Left lobe of liver (tissue), 2 donors: ENCODE measurements at regions not wholly inside any gene's neighbourhood (a gene's known extent, or its start where the extent isn't known, plus 50 kb on each side); places are given as distances from the start of the nearest gene placed in this dataset.

ENCODE experiments used
- ATAC-seq: fragments of 200-7000 bp; cut with Tn5 transposase; one replicate; pipeline ENCODE4 v1.9.1; 2020; ENCODE audit warnings: mild to moderate bottlenecking, moderate library complexity
- DNase-seq: peaks from one replicate; pipeline ENCODE4 v3.0.0-alpha.2; 2020; ENCODE audit warnings: low spot score
- donor health status: DM: no; HTN: no; CAD: no; lungs with moderate emphysema.
- donor health status: DM: no; HTN: yes; CAD: no.

DNA sequence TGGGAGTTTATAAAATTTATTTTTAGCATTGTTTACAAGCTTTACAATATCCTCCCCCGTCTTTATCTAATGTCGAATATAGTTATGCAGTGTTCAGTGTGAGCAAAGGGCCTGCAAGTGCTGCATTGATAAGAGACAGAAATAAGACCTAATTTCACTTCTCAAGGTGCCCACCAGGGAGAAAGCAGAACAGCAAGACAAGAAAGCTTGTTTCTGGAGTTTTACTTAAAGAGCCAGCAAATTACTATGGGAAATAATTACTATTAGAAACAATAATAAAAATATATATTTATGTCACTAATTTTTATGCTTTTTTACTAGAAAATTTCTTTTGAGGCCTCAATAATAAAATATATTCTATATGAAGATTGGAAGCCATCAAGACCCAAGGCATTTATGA lies 2677.7 kb downstream of the ARAP2 start:
- DNase-seq (no peak), ATAC-seq (no peak)

DNA sequence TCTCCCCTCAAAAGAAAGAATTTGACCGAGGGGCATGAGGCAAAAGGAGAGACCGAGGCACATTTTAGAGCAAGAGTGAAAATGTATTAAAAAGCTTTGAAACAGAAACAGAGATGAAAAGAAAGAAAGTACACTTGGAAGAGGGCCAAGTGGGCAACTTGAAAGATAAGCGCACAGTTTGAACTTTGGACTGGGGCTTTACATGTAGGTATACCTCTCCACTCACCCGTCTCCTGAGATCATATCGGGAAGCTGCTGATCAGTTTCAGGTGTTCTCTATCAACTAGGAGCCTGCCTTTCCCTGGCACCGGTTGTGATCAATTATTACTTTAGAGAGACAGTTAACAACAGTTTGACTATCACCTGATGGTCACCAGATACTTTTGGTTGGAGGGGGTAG lies 2666.5 kb downstream of the ARAP2 start:
- DNase-seq = no peak
- ATAC-seq = no peak

DNA sequence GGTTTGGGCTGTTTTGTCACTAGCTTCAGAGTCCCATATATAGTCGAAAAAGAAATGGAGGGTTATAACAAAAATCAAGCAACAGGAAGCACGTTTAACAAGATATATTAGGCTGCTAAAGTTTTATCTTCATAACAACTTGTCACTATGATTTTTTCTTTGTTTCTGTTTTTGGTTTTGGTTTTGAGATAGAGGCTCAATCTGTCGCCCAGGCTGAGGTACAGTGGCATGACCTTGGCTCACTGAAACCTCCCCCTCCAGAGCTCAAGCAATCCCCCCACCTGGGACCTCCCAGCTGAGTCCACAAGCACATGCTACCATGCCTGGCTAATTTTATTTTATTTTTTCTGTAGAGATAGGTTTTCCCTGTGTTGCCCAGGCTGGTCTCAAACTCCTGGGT lies 2664.4 kb downstream of the ARAP2 start:
- ATAC-seq (no peak), DNase-seq (no peak)

DNA sequence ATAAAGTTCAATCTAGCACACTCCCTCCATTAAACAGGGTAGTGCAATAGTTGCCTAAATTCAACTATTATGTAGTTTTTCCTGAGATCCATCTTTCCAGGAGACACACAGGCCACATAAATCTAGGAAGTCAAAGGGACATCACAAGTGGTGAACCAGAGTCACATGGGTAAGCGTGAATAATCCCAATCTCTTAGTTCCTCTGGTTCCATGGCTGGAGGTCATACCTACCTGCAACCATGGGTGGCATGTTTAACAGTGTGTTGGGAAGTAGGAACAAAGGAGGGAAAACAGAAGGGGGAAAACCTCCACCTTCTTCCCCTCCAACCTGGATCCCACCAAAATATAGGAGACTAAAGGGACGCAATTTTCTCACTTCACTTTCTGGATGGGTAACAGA lies 2651.6 kb downstream of the ARAP2 start:
- DNase-seq (no peak), ATAC-seq (no peak)

DNA sequence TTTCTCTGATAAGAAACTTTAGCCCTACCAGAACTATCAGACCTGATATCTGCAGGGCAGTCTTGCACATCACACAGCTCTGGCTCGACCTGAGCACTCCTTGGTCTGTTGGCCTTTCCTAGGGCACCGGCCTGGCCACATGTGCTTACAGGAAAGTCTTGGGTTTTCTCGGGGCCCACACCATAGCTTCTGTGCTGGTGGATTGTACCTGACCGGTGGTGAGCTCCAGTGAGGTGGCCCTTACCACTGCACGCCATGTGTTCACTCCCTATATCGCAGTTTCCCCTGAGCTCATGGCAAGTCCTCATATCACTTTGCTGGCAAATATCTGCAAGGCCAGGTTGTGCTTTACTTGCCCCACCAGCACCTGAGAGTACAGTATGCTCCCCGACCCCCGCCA lies 2637.4 kb downstream of the ARAP2 start:
- ATAC-seq = no peak
- DNase-seq = no peak

DNA sequence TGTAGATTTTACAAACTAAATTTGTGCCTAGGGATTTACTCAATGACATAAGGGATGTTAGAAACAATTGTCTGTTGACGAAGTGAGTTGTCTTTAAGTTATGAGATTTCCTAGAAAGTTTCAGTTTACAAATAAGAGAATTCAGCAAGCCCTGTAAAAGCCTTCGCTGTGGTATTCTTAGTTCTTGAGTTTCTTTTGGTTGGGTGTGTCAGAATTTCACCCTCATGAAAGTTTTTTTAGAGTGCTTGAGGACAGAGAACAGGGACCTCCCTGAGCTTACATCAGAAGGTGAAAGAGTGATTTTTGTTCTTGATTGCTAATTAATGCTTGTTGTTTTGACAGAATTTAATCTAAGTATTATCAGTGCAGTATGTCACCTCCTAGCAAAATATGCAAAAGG lies 2628.2 kb downstream of the ARAP2 start:
- no peak for ATAC-seq
- no peak for DNase-seq

DNA sequence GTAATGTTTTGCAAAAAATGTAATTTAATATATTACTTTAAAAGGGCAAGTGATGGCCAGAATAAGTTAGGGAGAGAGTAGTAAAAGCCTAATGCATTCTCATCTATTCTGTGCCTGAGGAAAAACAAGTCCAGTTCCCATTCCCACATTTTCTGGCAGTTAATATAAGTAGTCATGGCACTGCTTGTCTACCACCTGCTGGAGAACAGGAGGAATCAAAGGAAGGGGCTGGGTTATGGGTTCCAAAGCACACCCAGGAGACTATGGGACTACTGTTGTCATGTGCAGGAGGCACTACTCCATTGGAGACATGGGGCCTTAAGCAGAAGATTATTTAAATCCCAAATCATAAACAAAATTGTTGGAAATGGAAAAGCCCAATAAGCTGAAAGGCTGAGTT lies 2618.6 kb downstream of the ARAP2 start:
- DNase-seq = no peak
- ATAC-seq = no peak

DNA sequence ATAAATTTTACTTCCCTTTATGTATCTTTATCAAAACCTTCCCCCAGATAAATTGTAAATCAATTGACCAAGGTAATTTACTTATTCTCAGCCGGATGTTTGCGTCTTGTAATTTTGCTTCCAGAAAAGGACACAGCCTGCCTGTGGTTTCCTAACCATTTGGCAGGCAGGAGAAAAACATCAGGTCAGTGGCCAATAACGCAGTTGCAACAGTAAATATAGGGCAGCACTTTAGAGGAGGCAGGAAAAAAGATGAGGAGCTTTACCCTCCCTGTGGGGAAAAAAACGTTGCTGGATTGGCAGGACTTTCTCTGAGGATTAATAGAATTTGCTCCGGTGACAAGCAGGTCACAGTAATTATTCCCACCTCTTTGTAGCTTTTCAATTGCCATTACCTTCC lies 2618.1 kb downstream of the ARAP2 start:
- DNase-seq (no peak), ATAC-seq (no peak)

DNA sequence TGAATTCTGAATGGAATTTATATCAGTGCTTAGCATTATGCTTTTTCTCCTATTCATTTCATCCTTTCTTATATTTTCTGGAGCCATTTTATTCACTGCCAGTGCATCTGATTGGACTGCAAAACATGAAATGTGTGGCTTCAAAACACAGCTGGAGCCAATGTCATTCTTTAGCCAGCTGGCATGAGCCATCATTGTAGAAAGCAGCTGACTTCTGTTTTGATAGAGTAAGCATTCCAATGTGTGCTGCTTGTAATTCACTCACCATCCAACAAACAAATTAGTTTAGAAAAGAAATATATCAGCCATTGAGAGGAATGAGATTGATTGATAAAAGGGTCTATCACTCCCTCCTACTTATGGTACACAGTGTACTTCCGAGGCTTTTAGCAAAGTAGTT lies 2616.0 kb downstream of the ARAP2 start:
- ATAC-seq (no peak), DNase-seq (no peak)

DNA sequence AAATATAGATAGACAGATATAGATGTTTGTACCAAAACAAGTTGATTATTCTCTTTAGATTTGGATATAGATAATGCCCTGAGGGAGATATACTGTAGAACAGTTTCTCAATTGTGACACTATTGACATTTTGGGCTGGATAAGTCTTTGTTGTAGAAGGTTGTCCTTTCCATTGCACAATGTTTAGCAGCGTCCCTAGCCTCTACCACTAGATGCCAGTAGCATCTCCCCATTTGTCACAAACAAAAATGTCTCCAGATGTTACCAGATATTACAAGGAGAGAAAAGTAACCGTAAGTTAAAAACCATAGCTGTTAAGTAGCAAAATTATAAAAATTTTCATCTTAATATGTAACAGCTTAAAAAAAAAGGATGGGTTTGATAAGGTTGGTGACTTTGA lies 2595.3 kb downstream of the ARAP2 start:
- no peak for DNase-seq
- peak; percentile 88 for ATAC-seq

DNA sequence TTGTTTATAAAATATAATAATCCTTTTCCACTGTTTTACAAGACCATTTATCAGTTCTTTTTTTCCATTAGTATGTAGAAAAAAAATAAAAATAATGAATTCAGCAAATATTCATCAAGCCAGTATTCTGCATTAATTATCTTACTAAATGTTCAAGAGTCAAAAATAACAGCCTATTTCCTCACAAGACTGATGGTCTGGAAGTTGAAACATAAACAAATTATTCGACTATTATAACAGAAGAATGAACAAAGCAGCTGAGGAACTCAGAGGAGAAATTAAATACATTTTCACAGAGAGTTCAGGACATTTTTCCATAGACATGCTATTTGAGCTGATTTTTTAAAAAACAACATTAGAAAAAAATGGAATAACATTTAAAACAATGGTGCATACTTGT lies 2594.8 kb downstream of the ARAP2 start:
- ATAC-seq (no peak), DNase-seq (no peak)

DNA sequence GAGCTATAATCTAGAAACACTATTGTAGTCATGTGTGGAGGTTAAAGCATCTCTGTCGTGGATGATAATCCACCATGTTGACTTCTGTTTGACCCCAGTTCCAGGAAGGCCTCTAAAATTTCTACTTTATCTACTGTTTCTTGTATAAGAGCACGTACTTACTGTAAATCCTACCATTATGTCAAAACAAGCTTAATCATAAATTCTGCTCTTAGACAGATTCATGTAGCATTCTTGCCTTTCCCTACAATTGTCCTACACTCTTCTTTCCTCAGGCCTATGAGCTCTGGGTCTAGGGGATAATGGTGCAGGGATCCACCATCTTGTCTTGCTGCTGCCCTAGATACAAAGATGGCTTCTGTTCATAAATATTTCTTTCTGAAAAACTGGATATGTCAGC lies 2594.3 kb downstream of the ARAP2 start:
- DNase-seq = no peak

DNA sequence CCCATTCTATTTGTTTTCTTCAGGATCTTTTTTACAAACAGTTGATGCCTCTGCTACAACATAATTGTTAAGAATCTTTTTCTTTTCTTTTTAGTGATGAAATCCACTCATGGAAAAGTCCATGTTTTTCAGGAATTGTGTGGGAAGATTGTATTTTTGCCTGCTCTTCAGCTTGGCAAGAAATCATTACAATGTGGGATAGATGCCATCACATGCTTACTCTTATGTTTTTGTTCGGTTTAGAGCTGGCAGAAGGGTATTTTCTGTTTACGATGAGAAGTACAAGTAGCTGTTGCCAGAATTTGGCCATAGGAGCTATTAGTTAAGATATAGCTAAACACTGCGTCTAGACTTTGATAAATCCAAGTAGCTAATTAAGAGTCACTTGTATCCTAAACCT lies 2585.3 kb downstream of the ARAP2 start:
- ATAC-seq (no peak), DNase-seq (no peak)

More for the DNA sequence above, 2594.3 kb downstream of the ARAP2 start:
- no peak for ATAC-seq

DNA sequence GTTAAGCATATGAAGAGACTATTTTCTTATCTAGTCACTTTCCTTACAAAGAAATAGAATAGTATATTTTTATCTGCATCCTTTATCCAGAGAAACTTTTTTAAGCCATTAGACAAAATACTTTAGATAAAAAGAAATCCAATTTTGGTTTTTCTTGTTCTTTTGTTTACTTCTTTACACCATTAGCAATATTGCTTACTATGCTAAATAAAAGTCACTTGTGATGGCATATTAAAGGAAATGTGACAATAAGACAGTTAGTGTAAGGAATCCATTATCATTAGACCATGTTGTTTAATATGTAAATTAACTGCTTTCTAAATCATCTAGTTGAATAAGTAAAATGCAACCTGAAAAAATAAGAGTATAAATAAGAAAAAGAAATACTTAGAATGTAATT lies 2582.7 kb downstream of the ARAP2 start:
- ATAC-seq = no peak

DNA sequence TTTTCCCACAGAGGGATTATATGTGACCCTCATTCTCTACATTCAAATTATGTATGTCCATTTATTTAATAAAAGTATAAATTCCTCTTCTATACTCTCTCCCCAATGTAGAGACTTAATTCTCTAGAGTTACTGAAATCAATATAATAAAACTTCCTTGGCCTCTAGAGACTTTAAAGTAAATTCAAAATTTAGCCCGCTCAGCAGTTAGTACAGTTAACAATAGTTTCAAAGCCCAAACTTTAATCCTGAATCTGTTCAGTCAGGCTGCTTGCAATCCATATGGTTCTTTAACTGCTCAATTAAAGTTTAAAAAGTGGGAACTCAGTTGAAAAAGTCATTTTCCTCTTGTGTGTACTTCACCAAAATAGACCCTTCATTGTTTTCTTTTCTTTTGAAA lies 2558.4 kb downstream of the ARAP2 start:
- DNase-seq = no peak
- ATAC-seq = no peak

More for the DNA sequence above, 2582.7 kb downstream of the ARAP2 start:
- no peak for DNase-seq

DNA sequence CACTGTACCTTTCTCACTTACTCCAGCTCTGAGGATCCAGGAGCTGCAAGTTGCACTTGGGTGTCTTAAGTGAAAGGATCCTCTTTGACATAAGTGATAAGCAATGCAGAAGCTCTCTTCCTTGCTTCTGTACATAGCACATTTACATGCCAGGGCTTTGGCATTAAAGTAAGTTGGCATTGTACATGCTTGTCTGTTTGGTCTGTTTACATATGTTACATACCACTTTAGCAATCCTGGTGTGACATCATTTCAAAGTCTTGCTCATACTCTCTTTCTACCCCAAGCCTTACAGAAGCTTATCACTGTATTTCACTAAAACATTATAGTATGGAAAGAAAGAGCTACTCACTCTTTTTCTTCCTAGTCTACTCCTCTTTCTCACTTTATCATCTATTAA lies 2548.3 kb downstream of the ARAP2 start:
- no peak for ATAC-seq
- no peak for DNase-seq

DNA sequence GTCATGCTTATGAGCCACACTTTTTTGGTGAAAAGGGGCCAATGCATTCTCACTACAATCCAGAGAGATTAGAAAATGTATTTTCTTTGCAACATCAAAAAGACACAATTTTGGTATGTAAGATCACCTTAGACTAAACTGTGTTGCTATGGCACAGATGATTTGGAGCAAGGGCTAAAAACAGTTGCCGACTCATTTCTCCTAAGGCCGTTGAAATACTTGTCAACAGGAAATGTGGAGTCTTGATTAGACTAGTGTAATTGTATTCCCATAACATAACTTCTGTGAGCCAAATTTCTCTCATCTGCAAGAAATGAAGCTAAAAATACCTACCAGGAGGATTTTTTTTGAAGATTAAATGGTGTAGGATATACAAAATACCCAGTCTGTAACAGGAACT lies 2547.7 kb downstream of the ARAP2 start:
- DNase-seq = no peak
- ATAC-seq = no peak

DNA sequence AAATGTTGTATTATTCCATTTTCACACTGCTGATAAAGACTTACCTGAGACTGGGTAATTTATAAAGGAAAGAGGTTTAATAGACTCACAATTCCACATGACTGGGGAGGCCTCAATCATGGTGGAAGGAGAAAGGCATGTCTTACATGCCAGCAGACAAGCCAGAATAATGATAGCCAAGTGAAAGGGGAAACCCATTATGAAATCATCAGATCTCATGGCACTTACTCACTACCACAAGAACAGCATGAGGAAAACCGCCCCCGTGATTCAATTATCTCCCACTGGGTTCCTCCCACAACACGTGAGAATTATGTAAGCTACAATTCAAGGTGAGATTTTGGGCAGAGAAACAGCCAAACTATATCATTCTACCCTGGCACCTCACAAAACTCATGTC lies 2535.1 kb downstream of the ARAP2 start:
- DNase-seq (no peak), ATAC-seq (no peak)

DNA sequence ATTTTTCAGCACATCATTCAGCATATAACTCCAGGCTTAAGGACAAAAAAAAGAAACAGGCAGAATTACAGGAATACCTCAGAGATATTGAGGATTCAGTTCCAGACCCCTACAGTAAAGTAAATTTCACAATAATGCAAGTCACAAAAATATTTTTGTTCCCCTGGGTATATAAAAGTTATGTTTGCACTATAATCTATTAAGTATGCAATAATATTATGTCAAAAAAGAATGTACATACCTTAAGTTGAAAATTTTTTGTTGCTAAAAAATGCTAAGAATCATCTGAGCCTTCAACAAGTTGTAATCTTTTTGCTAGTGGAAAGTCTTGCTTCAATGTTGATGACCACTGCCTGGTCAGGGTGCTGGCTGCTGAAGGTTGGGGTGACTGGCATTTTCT lies 2532.5 kb downstream of the ARAP2 start:
- ATAC-seq (no peak), DNase-seq (no peak)

DNA sequence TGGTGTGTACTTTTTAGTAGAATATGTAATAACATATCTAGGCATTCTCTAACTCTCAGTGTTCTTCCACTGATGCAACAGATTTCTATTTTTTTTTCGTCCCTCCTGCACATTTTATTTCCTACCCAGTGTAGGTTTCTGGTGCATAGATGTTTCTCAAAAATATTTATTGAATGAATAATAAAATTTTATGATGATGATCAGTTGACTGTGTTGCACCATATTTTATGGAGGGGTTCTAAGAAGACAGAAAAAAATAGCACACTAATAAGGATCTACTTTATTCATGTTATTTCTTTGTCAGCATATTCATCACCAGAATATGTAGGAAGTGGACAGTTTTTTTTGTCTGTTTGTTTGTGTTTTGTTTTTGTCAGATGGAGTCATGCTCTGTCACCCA lies 2529.3 kb downstream of the ARAP2 start:
- DNase-seq = no peak
- no peak for ATAC-seq

DNA sequence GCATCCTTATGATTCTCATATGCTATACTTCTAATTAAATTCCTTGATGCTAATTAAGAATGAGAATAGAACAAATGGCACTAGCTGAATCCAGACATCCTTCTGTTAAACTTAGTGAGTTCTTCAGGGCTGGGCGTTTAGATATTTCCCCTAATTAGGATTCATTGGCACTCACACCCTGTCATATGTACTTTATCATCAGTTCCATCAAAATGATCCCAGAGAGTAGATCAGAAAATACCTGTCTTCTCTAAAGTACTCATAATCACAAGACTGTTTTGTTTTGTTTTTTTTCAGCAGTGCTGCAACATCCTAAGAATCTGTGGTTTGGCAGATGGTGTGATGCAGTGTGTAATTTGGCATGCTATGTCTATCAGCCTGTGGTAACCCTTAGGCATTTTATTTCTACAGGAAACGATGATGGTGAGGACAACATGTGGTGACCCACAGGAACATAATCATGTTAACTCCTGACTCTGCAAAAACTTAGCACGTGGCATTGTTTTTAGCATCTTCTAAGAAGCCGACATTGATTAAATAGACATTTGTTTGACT lies 2528.4 kb downstream of the ARAP2 start:
- DNase-seq = no peak
- no peak for ATAC-seq

DNA sequence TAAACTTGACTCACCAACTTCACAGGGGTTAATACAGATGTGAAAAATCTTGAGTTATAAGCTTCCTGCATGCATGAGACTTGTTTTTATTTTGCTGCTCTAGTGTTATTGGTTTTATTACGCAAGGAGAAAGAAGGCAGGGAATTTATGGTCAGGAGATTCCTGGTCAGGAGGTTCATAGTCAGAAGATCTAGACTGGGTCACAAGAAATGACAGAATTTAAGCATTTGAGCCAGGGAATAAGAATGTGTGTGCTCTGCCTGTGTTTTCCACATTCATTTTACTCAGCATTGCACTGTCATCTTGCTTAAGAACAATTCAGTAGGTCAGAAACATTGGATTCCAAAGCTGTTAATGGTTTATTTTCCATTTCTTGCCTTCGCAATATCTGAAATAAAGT lies 2522.1 kb downstream of the ARAP2 start:
- no peak for DNase-seq
- ATAC-seq = no peak

DNA sequence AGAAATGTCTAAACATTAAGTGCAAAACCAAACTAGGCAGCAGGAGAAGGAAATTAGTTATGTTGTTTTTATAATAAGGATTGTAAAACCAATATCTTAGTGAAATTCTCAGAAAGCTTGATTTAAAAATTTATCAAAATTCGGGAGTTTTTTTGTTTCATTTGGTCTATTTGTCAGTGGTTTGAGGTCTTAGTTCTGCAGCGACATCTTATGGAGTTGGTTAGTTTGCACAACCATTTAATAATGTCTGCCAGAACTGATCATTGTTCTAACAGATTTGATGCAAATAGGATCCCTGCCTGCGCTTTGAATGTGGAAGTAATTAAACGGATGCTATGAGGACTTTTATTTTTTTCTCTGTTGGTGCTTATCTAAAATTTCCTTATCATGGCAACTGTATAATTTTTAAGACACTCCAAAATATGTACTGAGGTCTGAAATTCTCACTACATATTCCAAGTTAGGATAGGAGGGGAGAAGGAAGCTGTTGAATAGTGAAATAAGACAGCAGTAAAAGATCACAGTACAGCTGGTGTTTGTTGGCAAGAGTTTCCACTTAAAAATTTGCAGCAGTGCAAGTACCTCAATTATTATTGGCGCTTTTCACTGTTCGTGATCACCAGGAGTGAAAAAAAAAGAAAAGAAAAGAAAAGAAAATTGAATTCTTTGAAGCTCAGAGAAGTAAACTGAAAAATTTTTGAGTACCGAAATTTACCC lies 2521.4 kb downstream of the ARAP2 start:
- DNase-seq = no peak
- ATAC-seq = no peak
